Mesendoderm (in vitro differentiated cells): ENCODE measurements at regions not wholly inside any gene's neighbourhood (a gene's known extent, or its start where the extent isn't known, plus 50 kb on each side); places are given as distances from the start of the nearest gene placed in this dataset.

Experiments used
- DNase-seq: peaks from one replicate; pipeline ENCODE4 v3.0.0; 2013
- H2AK5ac ChIP-seq: 2 replicates; pipeline ENCODE4 v1.6.1; 2013; ENCODE audit warnings: low read length, inconsistent platforms
- H2BK120ac ChIP-seq: 2 replicates; pipeline ENCODE4 v1.6.1; 2013; ENCODE audit warnings: low read depth, mild to moderate bottlenecking, low read length, moderate library complexity, mixed read lengths
- H2BK15ac ChIP-seq: replicated peaks from 2 replicates; pipeline ENCODE4 v1.6.1; 2013; ENCODE audit warnings: low read depth, mild to moderate bottlenecking, moderate library complexity
- H2BK5ac ChIP-seq: 2 replicates; pipeline ENCODE4 v1.6.1; 2013; ENCODE audit warnings: low read length, inconsistent platforms
- H3K18ac ChIP-seq: 2 replicates; pipeline ENCODE4 v1.6.1; 2013; ENCODE audit warnings: mild to moderate bottlenecking, low read length, mixed read lengths
- H3K23ac ChIP-seq: one replicate; pipeline ENCODE4 v1.6.1; 2013; ENCODE audit warnings: low read length
- H3K27ac ChIP-seq: 2 replicates; pipeline ENCODE4 v1.5.1; 2013; ENCODE audit warnings: low read depth, mild to moderate bottlenecking, inconsistent platforms, low read length, moderate library complexity
- H3K27me3 ChIP-seq: 2 replicates; pipeline ENCODE4 v1.6.1; 2013; ENCODE audit warnings: low read length, control low read depth, mild to moderate bottlenecking, inconsistent platforms; ENCODE audit not compliant: insufficient read depth, poor library complexity
- H3K36me3 ChIP-seq: 2 replicates; pipeline ENCODE4 v1.6.1; 2013; ENCODE audit warnings: low read length, inconsistent platforms; ENCODE audit not compliant: control insufficient read depth, insufficient read depth
- H3K4ac ChIP-seq: one replicate; pipeline ENCODE4 v1.6.1; 2013; ENCODE audit warnings: low read depth, mild to moderate bottlenecking, low read length, moderate library complexity
- H3K4me1 ChIP-seq: 2 replicates; pipeline ENCODE4 v1.6.1; 2013; ENCODE audit warnings: low read depth, low read length, inconsistent platforms; ENCODE audit not compliant: control insufficient read depth
- H3K4me2 ChIP-seq: 2 replicates; pipeline ENCODE4 v1.6.1; 2013; ENCODE audit warnings: low read length
- H3K4me3 ChIP-seq: 2 replicates; pipeline ENCODE4 v1.5.1; 2013; ENCODE audit warnings: mild to moderate bottlenecking, low read length
- H3K56ac ChIP-seq: one replicate; pipeline ENCODE4 v1.6.1; 2013; ENCODE audit warnings: low read length
- H3K79me1 ChIP-seq: 2 replicates; pipeline ENCODE4 v1.6.1; 2013; ENCODE audit warnings: low read length, inconsistent platforms
- H3K79me2 ChIP-seq: 2 replicates; pipeline ENCODE4 v1.6.1; 2013; ENCODE audit warnings: mild to moderate bottlenecking, low read length; ENCODE audit not compliant: control insufficient read depth, insufficient read depth
- H3K9ac ChIP-seq: 2 replicates; pipeline ENCODE4 v1.6.1; 2013; ENCODE audit warnings: low read length, inconsistent platforms
- H4K5ac ChIP-seq: one replicate; pipeline ENCODE4 v1.6.1; 2013; ENCODE audit warnings: low read length
- H4K8ac ChIP-seq: one replicate; pipeline ENCODE4 v1.6.1; 2013; ENCODE audit warnings: low read depth, mild to moderate bottlenecking, control low read depth, low read length, moderate library complexity
- WGBS: extraction: QIAGEN DNeasy Blood & Tissue Kit; methylation state at CpG from one replicate; pipeline ENCODE4 v1.1.7; 2013; ENCODE audit warnings: low lambda C conversion rate, missing lambda C conversion rate; ENCODE audit not compliant: insufficient coverage; ENCODE audit errors: extremely low coverage; 5-methylcytosine and 5-hydroxymethylcytosine counted together

- Histone ChIP-seq H2BK5ac (no peak overlapping the region), H3K4me3 (no peak overlapping the region), H3K79me2 (no peaks in the 10 kb centered on the region), H2BK120ac (no peak overlapping the region), H3K4ac (no peak overlapping the region), H4K8ac (no peak overlapping the region), H4K5ac (no peak overlapping the region), H3K18ac (no peak overlapping the region), H3K79me1 (no peaks in the 10 kb centered on the region), H3K9ac (no peak overlapping the region), H3K56ac (no peak overlapping the region), H2BK15ac (no peak overlapping the region), H3K36me3 (no peaks in the 10 kb centered on the region), H3K4me2 (no peak overlapping the region), H3K27ac (no peak overlapping the region), H3K4me1 (no peaks in the 10 kb centered on the region), H3K27me3 (no peaks in the 10 kb centered on the region), H3K23ac (no peak overlapping the region), H2AK5ac (no peak overlapping the region)
- no CpG with 5 or more reads among the region's 2 CpGs for WGBS
- no peak for DNase-seq
These were observed 1407.6 kb upstream of the RAG2 start for GRCh38 chr11:38005597-38005996.

GRCh38 chr11:37999171-37999570, 1401.1 kb upstream of the RAG2 start:
- DNase-seq, result no peak
- Histone ChIP-seq H3K4me1 (no peaks in the 10 kb centered on the region), H2AK5ac (no peak overlapping the region), H3K18ac (no peak overlapping the region), H4K8ac (no peak overlapping the region), H3K9ac (no peak overlapping the region), H3K56ac (no peak overlapping the region), H3K23ac (no peak overlapping the region), H3K4ac (no peak overlapping the region), H3K27me3 (no peaks in the 10 kb centered on the region), H3K36me3 (no peaks in the 10 kb centered on the region), H2BK15ac (no peak overlapping the region), H3K4me3 (no peak overlapping the region), H4K5ac (no peak overlapping the region), H3K79me2 (no peaks in the 10 kb centered on the region), H2BK5ac (no peak overlapping the region), H3K79me1 (no peaks in the 10 kb centered on the region), H2BK120ac (no peak overlapping the region), H3K27ac (no peak overlapping the region), H3K4me2 (no peak overlapping the region)
- WGBS, result 100% methylated on average over 2 of the region's 3 CpGs

- H3K27ac ChIP-seq, result no peak overlapping the region
- no peaks in the 10 kb centered on the region for H3K79me2 ChIP-seq
- H3K4me3 ChIP-seq, result no peak overlapping the region
- no peak overlapping the region for H4K8ac ChIP-seq
- WGBS, result no CpG with 5 or more reads among the region's 2 CpGs
- H4K5ac ChIP-seq, result no peak overlapping the region
- H3K36me3 ChIP-seq, result no peaks in the 10 kb centered on the region
- no peaks in the 10 kb centered on the region for H3K4me1 ChIP-seq
- H3K56ac ChIP-seq, result no peak overlapping the region
- DNase-seq, result no peak
- no peak overlapping the region for H2AK5ac ChIP-seq
- H3K23ac ChIP-seq, result no peak overlapping the region
- H3K27me3 ChIP-seq, result no peaks in the 10 kb centered on the region
- no peak overlapping the region for H3K4ac ChIP-seq
- no peak overlapping the region for H2BK15ac ChIP-seq
- H3K79me1 ChIP-seq, result no peaks in the 10 kb centered on the region
- H3K4me2 ChIP-seq, result no peak overlapping the region
- H3K9ac ChIP-seq, result no peak overlapping the region
- no peak overlapping the region for H2BK5ac ChIP-seq
- no peak overlapping the region for H3K18ac ChIP-seq
- no peak overlapping the region for H2BK120ac ChIP-seq
These were observed 1397.8 kb upstream of the RAG2 start for GRCh38 chr11:37995886-37996285.

GRCh38 chr11:37988031-37988430, 1390.0 kb upstream of the RAG2 start:
- no peak overlapping the region for H2AK5ac ChIP-seq
- H3K18ac ChIP-seq, result no peak overlapping the region
- no peaks in the 10 kb centered on the region for H3K79me2 ChIP-seq
- H2BK120ac ChIP-seq, result no peak overlapping the region
- H3K4me3 ChIP-seq, result no peak overlapping the region
- no peak overlapping the region for H3K4ac ChIP-seq
- H4K5ac ChIP-seq, result no peak overlapping the region
- no peak overlapping the region for H4K8ac ChIP-seq
- H3K27me3 ChIP-seq, result no peaks in the 10 kb centered on the region
- no peak overlapping the region for H3K9ac ChIP-seq
- no peak for DNase-seq
- no peak overlapping the region for H3K4me2 ChIP-seq
- H2BK5ac ChIP-seq, result no peak overlapping the region
- no CpG with 5 or more reads among the region's 3 CpGs for WGBS
- no peak overlapping the region for H3K23ac ChIP-seq
- no peaks in the 10 kb centered on the region for H3K36me3 ChIP-seq
- no peaks in the 10 kb centered on the region for H3K4me1 ChIP-seq
- no peak overlapping the region for H3K27ac ChIP-seq
- H3K56ac ChIP-seq, result no peak overlapping the region
- H3K79me1 ChIP-seq, result no peaks in the 10 kb centered on the region
- H2BK15ac ChIP-seq, result no peak overlapping the region

GRCh38 chr11:37984991-37985390, 1387.0 kb upstream of the RAG2 start:
- Histone ChIP-seq H3K4me2 (no peak overlapping the region), H4K8ac (no peak overlapping the region), H3K27me3 (no peaks in the 10 kb centered on the region), H4K5ac (no peak overlapping the region), H3K4ac (no peak overlapping the region), H3K18ac (no peak overlapping the region), H3K23ac (no peak overlapping the region), H3K9ac (no peak overlapping the region), H3K79me2 (no peaks in the 10 kb centered on the region), H3K4me1 (no peaks in the 10 kb centered on the region), H3K36me3 (no peaks in the 10 kb centered on the region), H3K79me1 (no peaks in the 10 kb centered on the region), H2AK5ac (no peak overlapping the region), H3K27ac (no peak overlapping the region), H2BK15ac (no peak overlapping the region), H2BK120ac (no peak overlapping the region), H3K56ac (no peak overlapping the region), H3K4me3 (no peak overlapping the region), H2BK5ac (no peak overlapping the region)
- no peak for DNase-seq
- WGBS, result no CpG with 5 or more reads among the region's 1 CpG

GRCh38 chr11:37978647-37979046, 1380.6 kb upstream of the RAG2 start:
- no CpG with 5 or more reads among the region's 1 CpG for WGBS
- no peak overlapping the region for H3K4me2 ChIP-seq

More at GRCh38 chr11:37978647-37979046, 1380.6 kb upstream of the RAG2 start:
- Histone ChIP-seq H3K4me1 (no peaks in the 10 kb centered on the region), H3K36me3 (no peaks in the 10 kb centered on the region), H3K56ac (no peak overlapping the region), H2AK5ac (no peak overlapping the region), H3K4me3 (no peak overlapping the region), H3K27ac (no peak overlapping the region), H2BK15ac (no peak overlapping the region), H3K79me2 (no peaks in the 10 kb centered on the region), H4K5ac (no peak overlapping the region), H2BK5ac (no peak overlapping the region), H3K79me1 (no peaks in the 10 kb centered on the region), H3K18ac (no peak overlapping the region), H3K23ac (no peak overlapping the region), H3K4ac (no peak overlapping the region), H3K27me3 (no peaks in the 10 kb centered on the region), H2BK120ac (no peak overlapping the region), H3K9ac (no peak overlapping the region), H4K8ac (no peak overlapping the region)
- no peak for DNase-seq
